ENCODE measurements at regions not wholly inside any gene's neighbourhood (a gene's known extent, or its start where the extent isn't known, plus 50 kb on each side); places are given as distances from the start of the nearest gene placed in this dataset.

GRCh38 chr20:61026173-61026572 is 225.9 kb upstream of the CDH4 start:
- H3K36me3 ChIP-seq (replicated peaks in 1 of 2; ENCODE audit: control insufficient read depth in 2 of 2, insufficient read depth in 2 of 2, low read length in 2 of 2), result no peaks in the 10 kb centered on the region
- H2BK5ac ChIP-seq (ENCODE audit: low read length), result no peak overlapping the region
- H3K27me3 ChIP-seq (ENCODE audit: control insufficient read depth in 3 of 3, insufficient read depth in 3 of 3, low read depth in 1 of 3, low read length in 3 of 3), result no peaks in the 10 kb centered on the region
- no peak overlapping the region for H2AFZ ChIP-seq (ENCODE audit: low read length)
- H3K9me3 ChIP-seq (replicated peaks in 1 of 2; ENCODE audit: control insufficient read depth in 2 of 2, insufficient read depth in 1 of 2, low read depth in 1 of 2, low read length in 2 of 2), result peaks cover 0 to 3% of the 10 kb centered on the region in 2 donors
- H3K4me1 ChIP-seq (ENCODE audit: control insufficient read depth in 2 of 2, insufficient read depth in 1 of 2, low read depth in 1 of 2, low read length in 2 of 2), result no peaks in the 10 kb centered on the region
- H3K4ac ChIP-seq (ENCODE audit: low read length), result no peak overlapping the region
- no peak overlapping the region for H3K4me2 ChIP-seq (ENCODE audit: insufficient read depth, low read length, poor library complexity, severe bottlenecking)
- H2BK15ac ChIP-seq (ENCODE audit: low read length), result no peak overlapping the region
- no peak for DNase-seq (ENCODE audit: low spot score)
- no peak overlapping the region for H3K27ac ChIP-seq (replicated peaks; ENCODE audit: low read length)
- no peak overlapping the region for H3K18ac ChIP-seq (ENCODE audit: low read length)
- H3K4me3 ChIP-seq (ENCODE audit: low read length in 2 of 2), result no peak overlapping the region
- H4K8ac ChIP-seq (ENCODE audit: low read depth, low read length), result no peak overlapping the region
- H3K79me1 ChIP-seq (ENCODE audit: low read depth, low read length), result no peaks in the 10 kb centered on the region
- no peak overlapping the region for H2AK5ac ChIP-seq (ENCODE audit: low read depth, low read length)
- H3K14ac ChIP-seq (ENCODE audit: low read length), result no peak overlapping the region
- H2BK12ac ChIP-seq (ENCODE audit: low read length), result no peak overlapping the region
- no peak overlapping the region for H3K23ac ChIP-seq (ENCODE audit: low read depth, low read length, poor library complexity)
- no peak overlapping the region for H4K91ac ChIP-seq (ENCODE audit: low read depth, low read length, poor library complexity)
- no peak overlapping the region for H3K9ac ChIP-seq (ENCODE audit: low read depth, low read length, poor library complexity)
- no CpG with 5 or more reads among the region's 6 CpGs for WGBS, 2 donors (ENCODE audit: extremely low coverage in 2 of 2, insufficient read length in 2 of 2, insufficient replicate concordance in 1 of 2)
- no peak overlapping the region for H2BK120ac ChIP-seq (ENCODE audit: low read depth, low read length)

GRCh38 chr20:61026731-61027130 is 225.3 kb upstream of the CDH4 start:
- no peak overlapping the region for H3K4ac ChIP-seq (ENCODE audit: low read length)
- H2BK120ac ChIP-seq (ENCODE audit: low read depth, low read length), result no peak overlapping the region
- H3K9ac ChIP-seq (ENCODE audit: low read depth, low read length, poor library complexity), result no peak overlapping the region
- H3K4me1 ChIP-seq (ENCODE audit: control insufficient read depth in 2 of 2, insufficient read depth in 1 of 2, low read depth in 1 of 2, low read length in 2 of 2), result no peaks in the 10 kb centered on the region
- no peak overlapping the region for H2BK15ac ChIP-seq (ENCODE audit: low read length)
- no peak overlapping the region for H3K4me2 ChIP-seq (ENCODE audit: insufficient read depth, low read length, poor library complexity, severe bottlenecking)
- peaks cover 0 to 3% of the 10 kb centered on the region in 2 donors for H3K9me3 ChIP-seq (replicated peaks in 1 of 2; ENCODE audit: control insufficient read depth in 2 of 2, insufficient read depth in 1 of 2, low read depth in 1 of 2, low read length in 2 of 2)
- H3K27ac ChIP-seq (replicated peaks; ENCODE audit: low read length), result peak overlapping the region; percentile 31
- no peak overlapping the region for H3K23ac ChIP-seq (ENCODE audit: low read depth, low read length, poor library complexity)
- H3K18ac ChIP-seq (ENCODE audit: low read length), result no peak overlapping the region
- no peaks in the 10 kb centered on the region for H3K79me1 ChIP-seq (ENCODE audit: low read depth, low read length)
- no peak overlapping the region for H3K14ac ChIP-seq (ENCODE audit: low read length)
- H2BK12ac ChIP-seq (ENCODE audit: low read length), result no peak overlapping the region
- no peaks in the 10 kb centered on the region for H3K36me3 ChIP-seq (replicated peaks in 1 of 2; ENCODE audit: control insufficient read depth in 2 of 2, insufficient read depth in 2 of 2, low read length in 2 of 2)
- H4K91ac ChIP-seq (ENCODE audit: low read depth, low read length, poor library complexity), result no peak overlapping the region
- no peak for DNase-seq (ENCODE audit: low spot score)
- no peak overlapping the region for H2AK5ac ChIP-seq (ENCODE audit: low read depth, low read length)
- no peak overlapping the region for H2AFZ ChIP-seq (ENCODE audit: low read length)
- 100% methylated on average over 1 of the region's 5 CpGs; no CpG with 5 or more reads in 1 of the 2 donors for WGBS, 2 donors (ENCODE audit: extremely low coverage in 2 of 2, insufficient read length in 2 of 2, insufficient replicate concordance in 1 of 2)
- H3K4me3 ChIP-seq (ENCODE audit: low read length in 2 of 2), result no peak overlapping the region
- no peak overlapping the region for H2BK5ac ChIP-seq (ENCODE audit: low read length)
- H3K27me3 ChIP-seq (ENCODE audit: control insufficient read depth in 3 of 3, insufficient read depth in 3 of 3, low read depth in 1 of 3, low read length in 3 of 3), result no peaks in the 10 kb centered on the region
- H4K8ac ChIP-seq (ENCODE audit: low read depth, low read length), result no peak overlapping the region

GRCh38 chr20:61027218-61027617 is 224.8 kb upstream of the CDH4 start:
- H2BK120ac ChIP-seq (ENCODE audit: low read depth, low read length), result no peak overlapping the region
- H3K4me1 ChIP-seq (ENCODE audit: control insufficient read depth in 2 of 2, insufficient read depth in 1 of 2, low read depth in 1 of 2, low read length in 2 of 2), result no peaks in the 10 kb centered on the region
- no CpG with 5 or more reads among the region's 4 CpGs for WGBS, 2 donors (ENCODE audit: extremely low coverage in 2 of 2, insufficient read length in 2 of 2, insufficient replicate concordance in 1 of 2)
- no peak overlapping the region for H3K18ac ChIP-seq (ENCODE audit: low read length)
- peaks cover 0 to 3% of the 10 kb centered on the region in 2 donors for H3K9me3 ChIP-seq (replicated peaks in 1 of 2; ENCODE audit: control insufficient read depth in 2 of 2, insufficient read depth in 1 of 2, low read depth in 1 of 2, low read length in 2 of 2)
- H3K4me3 ChIP-seq (ENCODE audit: low read length in 2 of 2), result no peak overlapping the region
- no peaks in the 10 kb centered on the region for H3K79me1 ChIP-seq (ENCODE audit: low read depth, low read length)
- no peak overlapping the region for H4K8ac ChIP-seq (ENCODE audit: low read depth, low read length)
- H3K14ac ChIP-seq (ENCODE audit: low read length), result no peak overlapping the region
- H2BK15ac ChIP-seq (ENCODE audit: low read length), result no peak overlapping the region
- H3K27me3 ChIP-seq (ENCODE audit: control insufficient read depth in 3 of 3, insufficient read depth in 3 of 3, low read depth in 1 of 3, low read length in 3 of 3), result no peaks in the 10 kb centered on the region
- no peak overlapping the region for H2AK5ac ChIP-seq (ENCODE audit: low read depth, low read length)
- no peak overlapping the region for H2BK12ac ChIP-seq (ENCODE audit: low read length)
- no peaks in the 10 kb centered on the region for H3K36me3 ChIP-seq (replicated peaks in 1 of 2; ENCODE audit: control insufficient read depth in 2 of 2, insufficient read depth in 2 of 2, low read length in 2 of 2)
- DNase-seq (ENCODE audit: low spot score), result no peak
- H3K4me2 ChIP-seq (ENCODE audit: insufficient read depth, low read length, poor library complexity, severe bottlenecking), result no peak overlapping the region
- H2AFZ ChIP-seq (ENCODE audit: low read length), result no peak overlapping the region
- no peak overlapping the region for H4K91ac ChIP-seq (ENCODE audit: low read depth, low read length, poor library complexity)
- H3K9ac ChIP-seq (ENCODE audit: low read depth, low read length, poor library complexity), result no peak overlapping the region
- no peak overlapping the region for H3K4ac ChIP-seq (ENCODE audit: low read length)
- H2BK5ac ChIP-seq (ENCODE audit: low read length), result no peak overlapping the region
- no peak overlapping the region for H3K23ac ChIP-seq (ENCODE audit: low read depth, low read length, poor library complexity)
- no peak overlapping the region for H3K27ac ChIP-seq (replicated peaks; ENCODE audit: low read length)

- Histone ChIP-seq H3K9ac (ENCODE audit: low read depth, low read length, poor library complexity) (no peak overlapping the region), H2AFZ (ENCODE audit: low read length) (no peak overlapping the region), H3K79me1 (ENCODE audit: low read depth, low read length) (no peaks in the 10 kb centered on the region), H2BK15ac (ENCODE audit: low read length) (no peak overlapping the region), H3K23ac (ENCODE audit: low read depth, low read length, poor library complexity) (no peak overlapping the region), H2AK5ac (ENCODE audit: low read depth, low read length) (no peak overlapping the region), H3K27ac (replicated peaks; ENCODE audit: low read length) (no peak overlapping the region), H3K18ac (ENCODE audit: low read length) (no peak overlapping the region), H4K8ac (ENCODE audit: low read depth, low read length) (no peak overlapping the region), H3K14ac (ENCODE audit: low read length) (no peak overlapping the region), H3K27me3 (ENCODE audit: control insufficient read depth in 3 of 3, insufficient read depth in 3 of 3, low read depth in 1 of 3, low read length in 3 of 3) (no peaks in the 10 kb centered on the region), H3K4me2 (ENCODE audit: insufficient read depth, low read length, poor library complexity, severe bottlenecking) (no peak overlapping the region), H3K36me3 (replicated peaks in 1 of 2; ENCODE audit: control insufficient read depth in 2 of 2, insufficient read depth in 2 of 2, low read length in 2 of 2) (no peaks in the 10 kb centered on the region), H2BK120ac (ENCODE audit: low read depth, low read length) (no peak overlapping the region), H2BK5ac (ENCODE audit: low read length) (no peak overlapping the region), H3K9me3 (replicated peaks in 1 of 2; ENCODE audit: control insufficient read depth in 2 of 2, insufficient read depth in 1 of 2, low read depth in 1 of 2, low read length in 2 of 2) (peaks cover 0 to 3% of the 10 kb centered on the region in 2 donors), H2BK12ac (ENCODE audit: low read length) (no peak overlapping the region), H3K4me1 (ENCODE audit: control insufficient read depth in 2 of 2, insufficient read depth in 1 of 2, low read depth in 1 of 2, low read length in 2 of 2) (no peaks in the 10 kb centered on the region), H3K4ac (ENCODE audit: low read length) (no peak overlapping the region), H3K4me3 (ENCODE audit: low read length in 2 of 2) (no peak overlapping the region), H4K91ac (ENCODE audit: low read depth, low read length, poor library complexity) (no peak overlapping the region)
- DNase-seq (ENCODE audit: low spot score), result no peak
Observed at GRCh38 chr20:61030130-61030529, 221.9 kb upstream of the CDH4 start.

Measured in neuronal stem cell (in vitro differentiated cells).